Liver (tissue), 8 donors: ENCODE measurements at regions not wholly inside any gene's neighbourhood (a gene's known extent, or its start where the extent isn't known, plus 50 kb on each side); places are given as distances from the start of the nearest gene placed in this dataset.

Experiments
- DNase-seq: peaks from one replicate; pipeline ENCODE4 v3.0.0-alpha.2; 2017; ENCODE audit warnings: low spot score
- H3K27ac ChIP-seq, 2 donors: one replicate each; pipeline ENCODE4 v1.7.0; 2013; ENCODE audit warnings: inconsistent platforms in 2 of 2, low read length in 2 of 2, control low read depth in 1 of 2, low read depth in 1 of 2, mild to moderate bottlenecking in 1 of 2
- H3K27me3 ChIP-seq, 4 donors: one replicate each; pipeline versions ENCODE4 v1.6.1 to v1.7.0; 2013; ENCODE audit warnings: low read length in 3 of 4, inconsistent platforms in 1 of 4, mild to moderate bottlenecking in 1 of 4, moderate library complexity in 1 of 4; ENCODE audit not compliant: control insufficient read depth in 4 of 4, insufficient read depth in 4 of 4
- H3K36me3 ChIP-seq, 4 donors: one replicate each; pipeline versions ENCODE4 v1.6.1 to v1.7.0; 2013; ENCODE audit warnings: low read length in 3 of 4, mild to moderate bottlenecking in 3 of 4, low read depth in 1 of 4, moderate library complexity in 1 of 4; ENCODE audit not compliant: control insufficient read depth in 4 of 4, insufficient read depth in 3 of 4
- H3K4me1 ChIP-seq, 4 donors: one replicate each; pipeline versions ENCODE4 v1.6.1 to v1.7.0; 2013; ENCODE audit warnings: low read length in 3 of 4, mild to moderate bottlenecking in 3 of 4, moderate library complexity in 1 of 4; ENCODE audit not compliant: control insufficient read depth in 4 of 4, insufficient read depth in 4 of 4
- H3K4me3 ChIP-seq, 3 donors: one replicate each; pipeline versions ENCODE4 v1.6.1 to v1.7.0; 2013; ENCODE audit warnings: low read length in 3 of 3, control low read depth in 1 of 3, low read depth in 1 of 3, mild to moderate bottlenecking in 1 of 3
- H3K9ac ChIP-seq, 2 donors: one replicate each; pipeline ENCODE4 v1.7.0; 2013; ENCODE audit warnings: low read length in 2 of 2, mild to moderate bottlenecking in 2 of 2, moderate library complexity in 2 of 2, control low read depth in 1 of 2, low read depth in 1 of 2
- H3K9me3 ChIP-seq, 4 donors: one replicate each; pipeline versions ENCODE4 v1.6.1 to v1.7.0; 2013; ENCODE audit warnings: low read length in 3 of 4; ENCODE audit not compliant: control insufficient read depth in 4 of 4
- CTCF ChIP-seq: fragments of 150-350 bp; IDR thresholded peaks from 2 replicates; pipeline ENCODE4 v1.5.1; 2017; ENCODE audit warnings: improper control_type of control experiment, low read depth, low read length; ENCODE audit not compliant: missing input control
- EGR1 ChIP-seq, 2 donors: IDR thresholded peaks; 2 replicates each; pipeline ENCODE4 v1.6.1; 2016 to 2018; ENCODE audit warnings: antibody characterized with exemption in 2 of 2, low read depth in 2 of 2
- GABPA ChIP-seq, 2 donors: IDR thresholded peaks in 1 of 2; conservative IDR thresholded peaks in 1 of 2; 2 replicates each; pipeline ENCODE4 v1.6.1; 2016; ENCODE audit warnings: antibody characterized with exemption in 2 of 2, mild to moderate bottlenecking in 1 of 2, moderate library complexity in 1 of 2
- MAX ChIP-seq: IDR thresholded peaks from 2 replicates; pipeline ENCODE4 v1.6.1; 2016; ENCODE audit warnings: antibody characterized with exemption
- RAD21 ChIP-seq, 2 donors: IDR thresholded peaks; 2 replicates each; pipeline ENCODE4 v1.6.1; 2016; ENCODE audit warnings: antibody characterized with exemption in 2 of 2, mild to moderate bottlenecking in 2 of 2
- REST ChIP-seq: IDR thresholded peaks from 2 replicates; pipeline ENCODE4 v1.6.1; 2016; ENCODE audit warnings: antibody characterized with exemption, mild to moderate bottlenecking
- RXRA ChIP-seq, 2 donors: IDR thresholded peaks; 2 replicates each; pipeline ENCODE4 v1.6.1; 2017 to 2018; ENCODE audit warnings: antibody characterized with exemption in 2 of 2, mild to moderate bottlenecking in 1 of 2
- SP1 ChIP-seq: IDR thresholded peaks from 2 replicates; pipeline ENCODE4 v1.6.1; 2018; ENCODE audit warnings: antibody characterized with exemption, mild to moderate bottlenecking
- YY1 ChIP-seq: IDR thresholded peaks from 2 replicates; pipeline ENCODE4 v1.6.1; 2016; ENCODE audit warnings: antibody characterized with exemption, mild to moderate bottlenecking
- ZBTB33 ChIP-seq: IDR thresholded peaks from 2 replicates; pipeline ENCODE4 v1.6.1; 2016; ENCODE audit warnings: antibody characterized with exemption
- WGBS: extraction: QIAGEN DNeasy Blood & Tissue Kit; methylation state at CpG from one replicate; pipeline ENCODE4 v1.1.7; 2013; 5-methylcytosine and 5-hydroxymethylcytosine counted together
- donor health status: healthy.
- donor health status: healthy.
- donor health status: healthy.
- donor health status: healthy.
- donor health status: healthy.

GRCh38 chr15:89416339-89417183 is 79.8 kb downstream of the RHCG start:
- WGBS = 12% methylated on average over 47 of the region's 47 CpGs

GRCh38 chr15:89414571-89414970 is 79.9 kb upstream of the POLG start:
- peaks cover under 1 to 7% (median 4%) of the 10 kb centered on the region in 4 donors for H3K4me1 ChIP-seq
- no peaks in the 10 kb centered on the region for H3K9me3 ChIP-seq
- peaks cover 0 to 41% (median 15%) of the 10 kb centered on the region in 4 donors for H3K27me3 ChIP-seq
- H3K4me3 ChIP-seq = no peak overlapping the region
- H3K27ac ChIP-seq = no peak overlapping the region
- WGBS = 81% methylated on average over 3 of the region's 3 CpGs
- H3K36me3 ChIP-seq = no peaks in the 10 kb centered on the region
- no peak overlapping the region for H3K9ac ChIP-seq
- DNase-seq = no peak
- no peak for TF ChIP-seq EGR1 (IDR thresholded peaks at IDR 0.05; ENCODE audit: low read depth in 2 of 2)
- TF ChIP-seq RXRA (IDR thresholded peaks at IDR 0.05) = no peak
- TF ChIP-seq SP1 = no peak
- no peak for TF ChIP-seq YY1
- TF ChIP-seq REST = no peak
- no peak for TF ChIP-seq MAX
- TF ChIP-seq ZBTB33 = no peak
- TF ChIP-seq GABPA (IDR thresholded peaks at IDR 0.05 in 1 of 2, conservative IDR thresholded peaks at IDR 0.05 in 1 of 2) = no peak
- TF ChIP-seq RAD21 (IDR thresholded peaks at IDR 0.05) = no peak

More at GRCh38 chr15:89416339-89417183, 79.8 kb downstream of the RHCG start:
- H3K27me3 ChIP-seq = peaks cover 0 to 32% (median 9%) of the 10 kb centered on the region in 4 donors
- no peak overlapping the region for H3K4me3 ChIP-seq
- TF ChIP-seq CTCF (peak; percentile 79), GABPA (IDR thresholded peaks at IDR 0.05 in 1 of 2, conservative IDR thresholded peaks at IDR 0.05 in 1 of 2) (no peak), REST (peak; percentile 21), RAD21 (IDR thresholded peaks at IDR 0.05) (peak; percentile 60 to 71)
- H3K4me1 ChIP-seq = peaks cover 0 to 3% (median 2%) of the 10 kb centered on the region in 4 donors
- no peak overlapping the region for H3K9ac ChIP-seq
- H3K9me3 ChIP-seq = no peaks in the 10 kb centered on the region
- no peaks in the 10 kb centered on the region for H3K36me3 ChIP-seq
- H3K27ac ChIP-seq = no peak overlapping the region
- peak; percentile 72 for DNase-seq
